B cell (primary cell): ENCODE measurements at regions not wholly inside any gene's neighbourhood (a gene's known extent, or its start where the extent isn't known, plus 50 kb on each side); places are given as distances from the start of the nearest gene placed in this dataset.

ENCODE experiments used
- ATAC-seq: fragments of 200-7000 bp; cut with Tn5 transposase; one replicate; pipeline ENCODE4 v1.10.0; 2021; ENCODE audit warnings: low read depth, mild to moderate bottlenecking, moderate number of reproducible peaks, moderate library complexity
- CTCF ChIA-PET: fragments of 350-600 bp; sonication (Branson Sonifier 250); formaldehyde crosslinking; loops from one replicate; lab custom pipeline; 2021; ENCODE audit warnings: antibody characterized with exemption, inconsistent platforms; lab: Charles Lee
- POLR2A ChIA-PET: fragments of 350-600 bp; sonication (Branson Sonifier 250); formaldehyde crosslinking; loops from one replicate; lab custom pipeline; 2021; ENCODE audit warnings: antibody characterized with exemption; lab: Charles Lee
- DNase-seq: peaks from one replicate; pipeline ENCODE4 v3.0.0; 2013
- H2AFZ ChIP-seq: 2 replicates; pipeline ENCODE4 v1.6.1; 2012; ENCODE audit warnings: mild to moderate bottlenecking, low read depth, low read length; ENCODE audit not compliant: insufficient read depth, poor library complexity, severe bottlenecking
- H3K27ac ChIP-seq, 2 donors: 1 replicate in 1 of 2; 2 replicates in 1 of 2; pipeline ENCODE4 v1.5.1; 2012 to 2013; ENCODE audit warnings: low read length in 2 of 2, mild to moderate bottlenecking in 2 of 2, moderate library complexity in 1 of 2
- H3K27me3 ChIP-seq, 4 experiments: fragments of 200-600 bp in 1 of 4; sonication (generic) in 1 of 4; replicated peaks in 1 of 4; 1 replicate in 2 of 4; 2 replicates in 2 of 4; pipeline versions ENCODE4 v1.6.1 to v1.7.0; 2013 to 2016; ENCODE audit warnings: low read length in 3 of 4, mild to moderate bottlenecking in 2 of 4, mixed read lengths in 1 of 4, moderate library complexity in 1 of 4; ENCODE audit not compliant: insufficient read depth in 4 of 4, control insufficient read depth in 3 of 4; ENCODE audit errors: control extremely low read depth in 1 of 4
- H3K36me3 ChIP-seq, 2 experiments: replicated peaks in 1 of 2; 1 replicate in 1 of 2; 2 replicates in 1 of 2; pipeline versions ENCODE4 v1.6.1 to v1.7.1; 2013; ENCODE audit warnings: low read length in 1 of 2; ENCODE audit not compliant: insufficient read depth in 2 of 2, control insufficient read depth in 1 of 2; ENCODE audit errors: control extremely low read depth in 1 of 2, extremely low read depth in 1 of 2
- H3K4me1 ChIP-seq, 2 donors: fragments of 200-600 bp in 1 of 2; sonication (generic) in 1 of 2; 1 replicate in 1 of 2; 2 replicates in 1 of 2; pipeline versions ENCODE4 v1.5.1 to v1.6.1; 2013 to 2017; ENCODE audit warnings: low read length in 2 of 2; ENCODE audit not compliant: control insufficient read depth in 2 of 2, insufficient read depth in 2 of 2
- H3K4me2 ChIP-seq: replicated peaks from 2 replicates; pipeline ENCODE3; 2012; ENCODE audit warnings: mild to moderate bottlenecking, low read depth, low read length; ENCODE audit not compliant: poor library complexity, severe bottlenecking
- H3K4me3 ChIP-seq, 5 experiments: fragments of 200-600 bp in 1 of 5; sonication (generic) in 1 of 5; 1 replicate in 3 of 5; 2 replicates in 2 of 5; pipeline versions ENCODE4 v1.5.1 to v1.7.0; 2011 to 2016; ENCODE audit warnings: low read length in 4 of 5, mild to moderate bottlenecking in 4 of 5, low read depth in 2 of 5, control low read depth in 1 of 5, moderate library complexity in 1 of 5; ENCODE audit not compliant: insufficient read depth in 1 of 5; ENCODE audit errors: control extremely low read depth in 1 of 5, extremely low read depth in 1 of 5
- H3K79me2 ChIP-seq: fragments of 200-600 bp; sonication (generic); one replicate; pipeline ENCODE4 v1.6.0; 2016; ENCODE audit warnings: low read length; ENCODE audit not compliant: control insufficient read depth, insufficient read depth
- H3K9ac ChIP-seq: fragments of 200-600 bp; sonication (generic); 2 replicates; pipeline ENCODE4 v1.6.1; 2017; ENCODE audit warnings: mild to moderate bottlenecking, low read length, moderate library complexity
- H3K9me3 ChIP-seq, 3 donors: one replicate each; pipeline versions ENCODE4 v1.6.1 to v1.7.1; 2013; ENCODE audit warnings: low read length in 2 of 3; ENCODE audit not compliant: control insufficient read depth in 2 of 3, insufficient read depth in 1 of 3; ENCODE audit errors: control extremely low read depth in 1 of 3
- H4K20me1 ChIP-seq: 2 replicates; pipeline ENCODE4 v1.6.0; 2012; ENCODE audit warnings: mild to moderate bottlenecking, low read length; ENCODE audit not compliant: insufficient read depth, control insufficient read depth, poor library complexity, severe bottlenecking
- H3K27ac Mint-ChIP-seq: one replicate; pipeline ENCODE4 v1.8.0; 2021; ENCODE audit warnings: mixed read lengths
- H3K27me3 Mint-ChIP-seq: one replicate; pipeline ENCODE4 v1.8.0; 2021; ENCODE audit warnings: mixed read lengths
- H3K4me1 Mint-ChIP-seq: one replicate; pipeline ENCODE4 v1.8.0; 2021; ENCODE audit warnings: mixed read lengths
- H3K4me3 Mint-ChIP-seq: one replicate; pipeline ENCODE4 v1.8.0; 2021; ENCODE audit warnings: mixed read lengths
- H3K9me3 Mint-ChIP-seq: one replicate; pipeline ENCODE4 v1.8.0; 2022; ENCODE audit warnings: mixed read lengths; ENCODE audit not compliant: insufficient read depth
- CTCF ChIP-seq: fragments of 200-600 bp; IDR thresholded peaks from one replicate; pipeline ENCODE4 v1.8.0; 2022; ENCODE audit warnings: antibody characterized with exemption, mild to moderate bottlenecking
- EZH2 ChIP-seq: IDR thresholded peaks from 2 replicates; pipeline ENCODE4 v1.6.1; 2012; ENCODE audit warnings: borderline replicate concordance, low read depth, mild to moderate bottlenecking, moderate library complexity, low read length; ENCODE audit not compliant: insufficient read depth, poor library complexity, severe bottlenecking
- WGBS: methylation state at CpG from one replicate; pipeline ENCODE4 v1.1.5; 2013; ENCODE audit warnings: missing lambda C conversion rate; ENCODE audit not compliant: insufficient coverage; 5-methylcytosine and 5-hydroxymethylcytosine counted together
- intact Hi-C: fragments of 100-400 bp; cut with micrococcal nuclease; formaldehyde crosslinking; loops from one replicate; pipeline ENCODE4 v1.10.0; 2022

GRCh38 chr13:70424428-70424827 lies 316.2 kb upstream of the KLHL1 start:
- no peaks in the 10 kb centered on the region for H3K79me2 ChIP-seq
- H3K9me3 ChIP-seq = peaks cover 0 to 3% (median 0%) of the 10 kb centered on the region in 3 donors
- H3K27ac ChIP-seq = no peak overlapping the region
- no peaks in the 10 kb centered on the region for H4K20me1 ChIP-seq
- POLR2A ChIA-PET = no interaction called here
- TF ChIP-seq CTCF (no peak), EZH2 (no peak)
- H3K4me1 ChIP-seq = no peaks in the 10 kb centered on the region
- H3K4me2 ChIP-seq = no peak overlapping the region
- no peaks in the 10 kb centered on the region for H3K27me3 ChIP-seq
- Mint-ChIP-seq H3K27me3 (no peaks in the 10 kb centered on the region), H3K9me3 (peaks cover 2% of the 10 kb centered on the region), H3K4me3 (no peak overlapping the region), H3K4me1 (no peaks in the 10 kb centered on the region), H3K27ac (no peak overlapping the region)
- no peaks in the 10 kb centered on the region for H3K36me3 ChIP-seq
- 77% methylated on average over 5 of the region's 7 CpGs for WGBS
- no peak overlapping the region for H3K9ac ChIP-seq
- H2AFZ ChIP-seq = no peak overlapping the region
- DNase-seq (no peak), ATAC-seq (no peak)
- no peak overlapping the region for H3K4me3 ChIP-seq
- CTCF ChIA-PET = no interaction called here
- intact Hi-C loops = no loop called here

GRCh38 chr13:70415136-70415535 lies 306.9 kb upstream of the KLHL1 start:
- intact Hi-C loops = no loop called here

More at GRCh38 chr13:70415136-70415535, 306.9 kb upstream of the KLHL1 start:
- Histone ChIP-seq H3K27me3 (no peaks in the 10 kb centered on the region), H3K9ac (no peak overlapping the region), H3K4me2 (no peak overlapping the region), H3K9me3 (peaks cover 0 to 1% (median 0%) of the 10 kb centered on the region in 3 donors), H3K36me3 (no peaks in the 10 kb centered on the region), H3K4me3 (no peak overlapping the region), H3K27ac (no peak overlapping the region), H2AFZ (no peak overlapping the region), H3K4me1 (no peaks in the 10 kb centered on the region), H4K20me1 (no peaks in the 10 kb centered on the region), H3K79me2 (no peaks in the 10 kb centered on the region)
- DNase-seq = no peak
- ChIA-PET POLR2A (no interaction called here), CTCF (no interaction called here)
- Mint-ChIP-seq H3K27ac (no peak overlapping the region), H3K9me3 (peaks cover 2% of the 10 kb centered on the region), H3K27me3 (no peaks in the 10 kb centered on the region), H3K4me1 (no peaks in the 10 kb centered on the region), H3K4me3 (no peak overlapping the region)
- TF ChIP-seq CTCF (no peak), EZH2 (no peak)
- no peak for ATAC-seq
